GM23338 (cell line): ENCODE measurements at regions not wholly inside any gene's neighbourhood (a gene's known extent, or its start where the extent isn't known, plus 50 kb on each side); places are given as distances from the start of the nearest gene placed in this dataset.

Source experiments
- ATAC-seq: fragments of 200-7000 bp; cut with Tn5 transposase; 3 replicates; pipeline ENCODE4 v1.9.1; 2020
- DNase-seq: peaks from one replicate; pipeline ENCODE4 v3.0.0-alpha.2; 2015; ENCODE audit warnings: low spot score
- H2AFZ ChIP-seq: fragments of 200-600 bp; sonication (generic); 2 replicates; pipeline ENCODE4 v1.8.0; 2016; ENCODE audit warnings: antibody characterized with exemption, mild to moderate bottlenecking, moderate library complexity
- H3F3A ChIP-seq: fragments of 200-600 bp; sonication (generic); replicated peaks from 2 replicates; pipeline ENCODE4 v1.8.0; 2017; ENCODE audit warnings: antibody characterized with exemption, mixed run types, low read depth
- H3K27ac ChIP-seq: fragments of 200-600 bp; sonication (generic); 2 replicates; pipeline ENCODE4 v1.6.1; 2016; ENCODE audit warnings: low read depth
- H3K27me3 ChIP-seq: fragments of 200-600 bp; sonication (generic); 2 replicates; pipeline ENCODE4 v1.8.0; 2016; ENCODE audit warnings: mild to moderate bottlenecking, mixed run types, moderate library complexity; ENCODE audit not compliant: insufficient read depth
- H3K36me3 ChIP-seq: fragments of 200-600 bp; sonication (generic); 2 replicates; pipeline ENCODE4 v1.8.0; 2016; ENCODE audit warnings: mild to moderate bottlenecking; ENCODE audit not compliant: insufficient read depth
- H3K4me1 ChIP-seq: fragments of 200-600 bp; sonication (generic); 2 replicates; pipeline ENCODE4 v1.8.0; 2016; ENCODE audit warnings: mild to moderate bottlenecking, moderate library complexity; ENCODE audit not compliant: insufficient read depth
- H3K4me2 ChIP-seq: fragments of 200-600 bp; sonication (generic); 2 replicates; pipeline ENCODE4 v1.7.1; 2017; ENCODE audit warnings: mixed run types
- H3K4me3 ChIP-seq: fragments of 200-600 bp; sonication (generic); 2 replicates; pipeline ENCODE4 v1.6.1; 2016; ENCODE audit warnings: mixed run types
- H3K79me2 ChIP-seq: fragments of 200-600 bp; sonication (generic); replicated peaks from 2 replicates; pipeline ENCODE4 v1.8.0; 2017; ENCODE audit warnings: mild to moderate bottlenecking; ENCODE audit not compliant: insufficient read depth
- H3K9me2 ChIP-seq: fragments of 200-600 bp; sonication (generic); 2 replicates; pipeline ENCODE4 v1.8.0; 2017; ENCODE audit not compliant: insufficient read depth
- H4K20me1 ChIP-seq: fragments of 200-600 bp; sonication (generic); replicated peaks from 2 replicates; pipeline ENCODE4 v1.8.0; 2017; ENCODE audit warnings: mild to moderate bottlenecking; ENCODE audit not compliant: insufficient read depth
- H3K27ac Mint-ChIP-seq: 2 replicates; pipeline ENCODE4 v1.8.0; 2020; ENCODE audit warnings: inconsistent platforms, mild to moderate bottlenecking, moderate library complexity, mixed read lengths
- H3K27me3 Mint-ChIP-seq: 3 replicates; pipeline ENCODE4 v1.8.0; 2022; ENCODE audit warnings: low read depth, mild to moderate bottlenecking, moderate library complexity, mixed read lengths, inconsistent platforms; ENCODE audit not compliant: insufficient read depth, poor library complexity
- H3K36me3 Mint-ChIP-seq: 3 replicates; pipeline ENCODE4 v1.8.0; 2021; ENCODE audit warnings: low read depth, mild to moderate bottlenecking, inconsistent platforms, moderate library complexity, mixed read lengths
- H3K4me1 Mint-ChIP-seq: 3 replicates; pipeline ENCODE4 v1.8.0; 2020; ENCODE audit warnings: mild to moderate bottlenecking, inconsistent platforms, mixed read lengths
- H3K4me3 Mint-ChIP-seq: 3 replicates; pipeline ENCODE4 v1.8.0; 2021; ENCODE audit warnings: moderate library complexity, mild to moderate bottlenecking, inconsistent platforms, mixed read lengths
- H3K9me3 Mint-ChIP-seq: 3 replicates; pipeline ENCODE4 v1.8.0; 2020; ENCODE audit warnings: moderate library complexity, mild to moderate bottlenecking, inconsistent platforms, mixed read lengths
- CREB1 ChIP-seq: fragments of 250-450 bp; sonication (Bioruptor Pico); IDR thresholded peaks from 2 replicates; pipeline ENCODE4 v1.5.0; 2020; ENCODE audit warnings: low read depth, mild to moderate bottlenecking, moderate library complexity
- EZH2 ChIP-seq: fragments of 200-600 bp; sonication (generic); IDR thresholded peaks from one replicate; pipeline ENCODE4 v1.8.0; 2017; ENCODE audit warnings: antibody characterized with exemption, mild to moderate bottlenecking, low read depth; ENCODE audit not compliant: unreplicated experiment
- EZH2phosphoT487 ChIP-seq: fragments of 200-600 bp; sonication (generic); IDR thresholded peaks from one replicate; pipeline ENCODE4 v1.8.1; 2018; ENCODE audit warnings: antibody characterized with exemption; ENCODE audit not compliant: unreplicated experiment
- JUNB ChIP-seq: IDR thresholded peaks from one replicate; pipeline ENCODE4 v1.6.1; 2016; ENCODE audit warnings: antibody characterized with exemption; ENCODE audit not compliant: unreplicated experiment
- NANOG ChIP-seq: IDR thresholded peaks from 2 replicates; pipeline ENCODE4 v1.6.1; 2016; ENCODE audit warnings: antibody characterized with exemption, borderline replicate concordance
- POLR2AphosphoS5 ChIP-seq: IDR thresholded peaks from 2 replicates; pipeline ENCODE4 v1.6.1; 2016; ENCODE audit warnings: antibody characterized with exemption, low read depth
- STAT1 ChIP-seq: IDR thresholded peaks from one replicate; pipeline ENCODE4 v1.6.1; 2016; ENCODE audit warnings: antibody characterized with exemption; ENCODE audit not compliant: unreplicated experiment
- TF ChIP-seq, protein P1 (sequence below), 2 experiments: fragments of 200-600 bp in 1 of 2; sonication (generic) in 1 of 2; conservative IDR thresholded peaks; 2 replicates each; pipeline versions ENCODE4 v1.5.1 to v1.6.1; 2016 to 2017; ENCODE audit warnings: antibody characterized with exemption in 2 of 2, low read depth in 2 of 2, mild to moderate bottlenecking in 2 of 2, moderate library complexity in 1 of 2
- TF ChIP-seq, protein P2 (sequence below): IDR thresholded peaks from one replicate; pipeline ENCODE4 v1.6.1; 2018; ENCODE audit warnings: antibody characterized with exemption; ENCODE audit not compliant: unreplicated experiment
- TF ChIP-seq, protein P3 (sequence below): IDR thresholded peaks from 2 replicates; pipeline ENCODE4 v1.6.1; 2016; ENCODE audit warnings: antibody characterized with exemption

DNA sequence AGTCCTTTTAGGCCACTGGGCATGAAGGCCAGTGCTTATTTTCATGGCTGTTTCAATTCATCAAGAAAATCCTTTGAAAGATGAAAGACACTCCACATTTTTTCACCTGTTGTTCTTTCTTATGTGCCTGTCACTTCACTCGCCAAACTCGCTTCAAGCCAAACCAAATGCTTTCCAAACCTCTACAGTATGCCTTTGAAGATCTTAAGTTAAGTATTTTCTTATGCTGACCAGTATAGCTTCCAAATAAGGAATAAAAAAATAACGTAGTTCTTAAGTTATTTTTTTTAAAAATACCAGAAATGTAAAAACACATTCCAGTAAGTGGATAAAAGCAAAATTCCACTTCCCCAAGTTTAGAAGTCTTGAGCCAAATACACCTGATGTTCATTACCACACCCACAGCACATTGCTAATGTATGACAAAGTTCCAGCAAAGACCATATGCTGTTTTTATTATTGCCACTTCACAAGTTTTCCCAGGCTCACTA lies 186.1 kb downstream of the MTERF1 start:
- ATAC-seq (no peak), DNase-seq (no peak)
- no peaks in the 10 kb centered on the region for H4K20me1 ChIP-seq
- H3K79me2 ChIP-seq: no peaks in the 10 kb centered on the region
- no peaks in the 10 kb centered on the region for H3K27me3 ChIP-seq
- no peak overlapping the region for H3K4me3 ChIP-seq
- no peak overlapping the region for H3K4me3 Mint-ChIP-seq
- no peak overlapping the region for H3K27ac Mint-ChIP-seq
- H3K4me1 ChIP-seq: peaks cover 11% of the 10 kb centered on the region; the same call in 1 of the 2 replicates
- TF ChIP-seq EZH2: no peak
- no peak for TF ChIP-seq STAT1
- TF ChIP-seq NANOG: no peak
- TF ChIP-seq, protein P1, sequence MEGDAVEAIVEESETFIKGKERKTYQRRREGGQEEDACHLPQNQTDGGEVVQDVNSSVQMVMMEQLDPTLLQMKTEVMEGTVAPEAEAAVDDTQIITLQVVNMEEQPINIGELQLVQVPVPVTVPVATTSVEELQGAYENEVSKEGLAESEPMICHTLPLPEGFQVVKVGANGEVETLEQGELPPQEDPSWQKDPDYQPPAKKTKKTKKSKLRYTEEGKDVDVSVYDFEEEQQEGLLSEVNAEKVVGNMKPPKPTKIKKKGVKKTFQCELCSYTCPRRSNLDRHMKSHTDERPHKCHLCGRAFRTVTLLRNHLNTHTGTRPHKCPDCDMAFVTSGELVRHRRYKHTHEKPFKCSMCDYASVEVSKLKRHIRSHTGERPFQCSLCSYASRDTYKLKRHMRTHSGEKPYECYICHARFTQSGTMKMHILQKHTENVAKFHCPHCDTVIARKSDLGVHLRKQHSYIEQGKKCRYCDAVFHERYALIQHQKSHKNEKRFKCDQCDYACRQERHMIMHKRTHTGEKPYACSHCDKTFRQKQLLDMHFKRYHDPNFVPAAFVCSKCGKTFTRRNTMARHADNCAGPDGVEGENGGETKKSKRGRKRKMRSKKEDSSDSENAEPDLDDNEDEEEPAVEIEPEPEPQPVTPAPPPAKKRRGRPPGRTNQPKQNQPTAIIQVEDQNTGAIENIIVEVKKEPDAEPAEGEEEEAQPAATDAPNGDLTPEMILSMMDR (conservative IDR thresholded peaks at IDR 0.05; ENCODE audit: low read depth in 2 of 2): no peak
- no peak for TF ChIP-seq JUNB
- no peak overlapping the region for H2AFZ ChIP-seq
- H3K36me3 ChIP-seq: no peaks in the 10 kb centered on the region
- peaks cover 5% of the 10 kb centered on the region; the same call in 2 of the 3 replicates for H3K36me3 Mint-ChIP-seq
- H3K27ac ChIP-seq: no peak overlapping the region
- peaks cover 8% of the 10 kb centered on the region; the same call in 1 of the 2 replicates for H3K9me2 ChIP-seq
- no peak overlapping the region for H3K4me2 ChIP-seq
- H3K27me3 Mint-ChIP-seq: no peaks in the 10 kb centered on the region
- peaks cover 28% of the 10 kb centered on the region for H3K4me1 Mint-ChIP-seq
- H3K9me3 Mint-ChIP-seq: peaks cover 5% of the 10 kb centered on the region
- H3F3A ChIP-seq: no peaks in the 10 kb centered on the region

DNA sequence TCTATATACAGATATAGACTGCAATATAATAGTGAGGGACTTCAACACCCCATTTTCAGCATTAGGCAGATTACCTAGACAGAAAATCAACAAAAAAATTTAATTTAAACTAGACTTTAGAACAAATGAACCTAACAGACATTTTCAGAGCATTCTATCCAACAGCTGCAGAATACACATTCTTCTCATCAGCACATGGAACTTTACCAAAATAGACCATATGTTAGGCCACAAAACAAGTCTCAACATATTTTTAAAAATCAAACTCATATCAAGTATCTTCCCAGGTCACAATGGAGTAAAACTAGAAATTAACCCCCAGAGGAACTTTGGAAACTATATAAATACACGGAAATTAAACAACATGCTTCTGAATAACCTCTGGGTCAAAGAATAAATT lies 169.6 kb downstream of the MTERF1 start:
- Histone ChIP-seq H4K20me1 (no peaks in the 10 kb centered on the region), H3K4me3 (no peak overlapping the region), H3K36me3 (no peaks in the 10 kb centered on the region), H3K4me1 (no peaks in the 10 kb centered on the region), H3K27ac (no peak overlapping the region), H3K79me2 (no peaks in the 10 kb centered on the region), H3F3A (no peaks in the 10 kb centered on the region), H2AFZ (no peak overlapping the region), H3K27me3 (no peaks in the 10 kb centered on the region), H3K4me2 (no peak overlapping the region), H3K9me2 (no peaks in the 10 kb centered on the region; the same call in 1 of the 2 replicates)
- Mint-ChIP-seq H3K4me3 (no peak overlapping the region), H3K36me3 (no peaks in the 10 kb centered on the region; the same call in 1 of the 3 replicates), H3K27me3 (peaks cover 2% of the 10 kb centered on the region), H3K4me1 (no peaks in the 10 kb centered on the region), H3K9me3 (peaks cover 12% of the 10 kb centered on the region), H3K27ac (no peak overlapping the region)
- DNase-seq (no peak), ATAC-seq (no peak)
- no peak for TF ChIP-seq EZH2phosphoT487
- no peak for TF ChIP-seq NANOG
- TF ChIP-seq, protein P1 (conservative IDR thresholded peaks at IDR 0.05; ENCODE audit: low read depth in 2 of 2): no peak
- TF ChIP-seq EZH2: no peak
- TF ChIP-seq POLR2AphosphoS5: no peak
- TF ChIP-seq, protein P2, sequence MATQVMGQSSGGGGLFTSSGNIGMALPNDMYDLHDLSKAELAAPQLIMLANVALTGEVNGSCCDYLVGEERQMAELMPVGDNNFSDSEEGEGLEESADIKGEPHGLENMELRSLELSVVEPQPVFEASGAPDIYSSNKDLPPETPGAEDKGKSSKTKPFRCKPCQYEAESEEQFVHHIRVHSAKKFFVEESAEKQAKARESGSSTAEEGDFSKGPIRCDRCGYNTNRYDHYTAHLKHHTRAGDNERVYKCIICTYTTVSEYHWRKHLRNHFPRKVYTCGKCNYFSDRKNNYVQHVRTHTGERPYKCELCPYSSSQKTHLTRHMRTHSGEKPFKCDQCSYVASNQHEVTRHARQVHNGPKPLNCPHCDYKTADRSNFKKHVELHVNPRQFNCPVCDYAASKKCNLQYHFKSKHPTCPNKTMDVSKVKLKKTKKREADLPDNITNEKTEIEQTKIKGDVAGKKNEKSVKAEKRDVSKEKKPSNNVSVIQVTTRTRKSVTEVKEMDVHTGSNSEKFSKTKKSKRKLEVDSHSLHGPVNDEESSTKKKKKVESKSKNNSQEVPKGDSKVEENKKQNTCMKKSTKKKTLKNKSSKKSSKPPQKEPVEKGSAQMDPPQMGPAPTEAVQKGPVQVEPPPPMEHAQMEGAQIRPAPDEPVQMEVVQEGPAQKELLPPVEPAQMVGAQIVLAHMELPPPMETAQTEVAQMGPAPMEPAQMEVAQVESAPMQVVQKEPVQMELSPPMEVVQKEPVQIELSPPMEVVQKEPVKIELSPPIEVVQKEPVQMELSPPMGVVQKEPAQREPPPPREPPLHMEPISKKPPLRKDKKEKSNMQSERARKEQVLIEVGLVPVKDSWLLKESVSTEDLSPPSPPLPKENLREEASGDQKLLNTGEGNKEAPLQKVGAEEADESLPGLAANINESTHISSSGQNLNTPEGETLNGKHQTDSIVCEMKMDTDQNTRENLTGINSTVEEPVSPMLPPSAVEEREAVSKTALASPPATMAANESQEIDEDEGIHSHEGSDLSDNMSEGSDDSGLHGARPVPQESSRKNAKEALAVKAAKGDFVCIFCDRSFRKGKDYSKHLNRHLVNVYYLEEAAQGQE: no peak
- no peak for TF ChIP-seq CREB1 (CRISPR knock-in tag)
- no peak for TF ChIP-seq STAT1
- TF ChIP-seq, protein P3, sequence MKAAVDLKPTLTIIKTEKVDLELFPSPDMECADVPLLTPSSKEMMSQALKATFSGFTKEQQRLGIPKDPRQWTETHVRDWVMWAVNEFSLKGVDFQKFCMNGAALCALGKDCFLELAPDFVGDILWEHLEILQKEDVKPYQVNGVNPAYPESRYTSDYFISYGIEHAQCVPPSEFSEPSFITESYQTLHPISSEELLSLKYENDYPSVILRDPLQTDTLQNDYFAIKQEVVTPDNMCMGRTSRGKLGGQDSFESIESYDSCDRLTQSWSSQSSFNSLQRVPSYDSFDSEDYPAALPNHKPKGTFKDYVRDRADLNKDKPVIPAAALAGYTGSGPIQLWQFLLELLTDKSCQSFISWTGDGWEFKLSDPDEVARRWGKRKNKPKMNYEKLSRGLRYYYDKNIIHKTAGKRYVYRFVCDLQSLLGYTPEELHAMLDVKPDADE: no peak
- no peak for TF ChIP-seq JUNB
